ENCODE measurements at regions not wholly inside any gene's neighbourhood (a gene's known extent, or its start where the extent isn't known, plus 50 kb on each side); places are given as distances from the start of the nearest gene placed in this dataset.

GRCh38 chr2:122506620-122507019, 751.2 kb downstream of the TSN start:
- TF ChIP-seq POLR2A (IDR thresholded peaks at IDR 0.05; ENCODE audit: low read length), result no peak
- no peak for TF ChIP-seq GATA1 (IDR thresholded peaks at IDR 0.05; ENCODE audit: low read depth, low read length)
